KBM-7 (cell line): ENCODE measurements at regions not wholly inside any gene's neighbourhood (a gene's known extent, or its start where the extent isn't known, plus 50 kb on each side); places are given as distances from the start of the nearest gene placed in this dataset.
"Not testable (repeated sequence)": the region's sequence is repeated elsewhere in the genome, so short reads cannot be mapped to it uniquely, and the experiment has no call there.

Experiments
- DNase-seq: peaks from one replicate; pipeline ENCODE4 v3.0.0-alpha.2; 2015
- in situ Hi-C: fragments of 300-500 bp; cut with MboI; formaldehyde crosslinking; loops from 2 replicates; pipeline ENCODE4 v1.14.3; 2020; ENCODE audit warnings: low sequenced_read_pairs, low pct_unique_long_range_greater_than_20kb, mixed read lengths

DNA sequence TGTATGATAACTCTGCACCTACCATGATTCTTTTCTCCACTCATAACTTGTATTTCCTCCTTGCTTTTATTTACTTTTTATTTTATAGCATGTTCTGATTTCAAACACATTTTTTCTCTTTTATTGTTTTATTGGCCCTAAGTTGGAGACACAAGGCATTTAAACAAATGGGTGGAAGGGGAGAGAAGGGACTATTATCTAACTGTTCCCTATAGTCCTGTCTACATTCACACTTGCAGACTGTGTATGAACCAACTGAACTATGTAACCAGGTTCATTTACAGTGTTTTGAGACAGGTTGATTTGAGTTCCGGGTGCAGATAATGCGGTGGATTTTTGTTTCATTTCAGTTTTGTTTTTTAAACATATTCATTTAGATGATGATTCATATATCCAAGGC is 830.6 kb upstream of the SEMA6A start:
- in situ Hi-C loops, result no loop called here

DNA sequence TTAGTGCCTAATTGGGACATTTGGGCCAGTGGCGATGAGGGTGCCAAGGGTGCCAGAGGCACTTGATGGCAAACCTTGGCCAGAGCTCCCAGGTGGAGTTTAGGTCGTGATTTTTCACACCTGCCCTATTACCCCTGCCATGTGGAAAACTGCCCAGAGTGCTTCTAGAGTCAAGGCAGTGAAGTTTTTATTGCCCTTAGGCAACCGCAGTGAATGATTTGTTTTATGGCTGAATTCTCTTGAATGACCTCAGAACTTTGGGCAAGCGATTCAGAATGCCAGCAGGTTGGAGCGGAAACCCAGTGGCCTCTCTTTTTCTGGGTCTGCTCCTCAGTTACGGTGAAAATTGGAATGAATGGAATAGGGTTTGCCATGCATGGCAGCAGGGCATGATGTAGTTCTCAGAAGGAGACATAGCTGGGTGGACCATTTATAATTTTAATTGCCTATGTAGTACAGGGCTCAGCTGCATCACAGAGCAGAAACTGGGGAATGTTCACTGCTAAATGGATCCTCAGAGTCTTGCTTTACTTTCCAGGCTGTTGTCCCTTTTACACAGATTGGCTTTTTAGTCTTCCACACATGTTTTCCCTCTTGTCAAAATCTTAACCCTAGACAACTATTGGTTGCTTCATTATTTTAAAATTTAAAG is 820.0 kb upstream of the SEMA6A start:
- DNase-seq, result no peak

More for the DNA sequence above, 830.6 kb upstream of the SEMA6A start:
- no peak for DNase-seq

DNA sequence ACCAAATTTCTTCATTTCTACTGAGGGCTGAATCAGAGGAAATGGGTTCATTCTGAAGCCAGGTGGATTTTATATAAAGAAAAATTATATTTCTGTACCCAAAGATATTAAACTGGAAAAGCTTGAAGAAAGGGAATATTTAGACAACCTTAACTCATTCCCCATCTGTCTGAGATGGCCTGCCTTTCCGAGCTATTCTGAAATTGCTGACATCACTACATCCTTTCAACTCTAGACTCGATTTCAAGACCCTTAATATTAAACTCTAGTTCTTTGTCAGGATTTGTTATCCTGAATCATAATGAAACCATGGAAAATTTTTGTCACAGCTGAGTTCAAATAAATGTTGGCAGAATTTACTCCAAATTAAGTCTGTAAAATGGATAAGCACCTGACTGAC is 818.5 kb upstream of the SEMA6A start:
- in situ Hi-C loops, result no loop called here
- no peak for DNase-seq

More for the DNA sequence above, 820.0 kb upstream of the SEMA6A start:
- in situ Hi-C loops, result no loop called here

DNA sequence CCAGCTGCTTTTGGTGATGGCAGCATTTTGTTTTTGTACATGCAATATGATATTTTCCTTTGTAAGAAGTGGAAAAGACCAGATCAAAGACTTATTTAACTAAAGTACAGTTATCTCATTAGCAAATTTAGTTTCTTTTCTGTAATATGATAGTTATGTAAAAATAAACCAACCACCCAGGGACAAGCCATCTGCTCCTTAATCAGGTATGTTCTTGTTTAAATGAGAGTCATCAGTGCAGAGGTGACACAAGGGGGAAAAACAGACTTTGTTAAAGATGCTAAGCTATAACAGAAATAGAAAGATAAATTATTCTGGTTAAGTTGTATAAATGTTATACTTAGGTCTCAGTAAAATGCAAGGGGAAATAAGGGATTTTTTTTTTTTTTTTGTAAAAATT is 805.7 kb upstream of the SEMA6A start:
- DNase-seq, result no peak
- in situ Hi-C loops, result no loop called here

DNA sequence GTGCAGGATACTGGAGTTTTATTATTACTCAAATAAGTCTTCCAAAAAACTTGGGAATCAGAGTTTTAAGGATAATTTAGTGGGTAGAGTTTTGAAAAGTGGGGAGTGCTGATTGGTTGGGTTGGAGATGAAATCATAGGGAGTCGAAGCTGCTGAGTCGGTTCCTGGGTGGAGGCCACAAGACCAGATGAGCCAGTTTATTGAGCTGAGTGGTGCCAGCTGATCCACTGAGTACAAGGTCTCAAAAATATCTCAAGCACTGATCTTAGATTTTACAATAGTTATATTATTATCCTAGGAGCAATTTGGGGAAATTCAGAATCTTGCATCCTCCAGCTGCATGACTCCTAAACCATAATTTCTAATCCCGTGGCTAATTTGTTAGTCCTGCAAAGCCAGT is 804.9 kb upstream of the SEMA6A start:
- DNase-seq, result no peak
- in situ Hi-C loops, result no loop called here

DNA sequence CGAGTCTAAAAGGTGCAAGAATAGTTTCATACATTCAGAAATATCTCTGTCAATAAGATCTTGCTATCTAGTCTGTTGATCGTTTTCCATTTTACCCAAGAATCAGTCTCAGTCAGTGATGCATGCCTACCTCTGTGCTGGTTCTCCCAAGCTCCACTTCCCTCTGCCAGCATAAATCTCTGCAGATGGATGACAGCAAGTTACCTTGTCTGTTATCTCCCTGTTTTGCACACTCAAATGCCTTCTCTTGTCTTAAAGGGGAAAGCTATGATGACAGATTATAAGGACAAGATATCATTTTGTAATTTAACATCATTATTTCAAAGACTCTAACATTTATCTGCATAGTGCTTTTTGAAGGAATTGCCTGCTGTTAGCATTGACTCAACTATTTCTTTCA is 802.1 kb upstream of the SEMA6A start:
- in situ Hi-C loops, result no loop called here

DNA sequence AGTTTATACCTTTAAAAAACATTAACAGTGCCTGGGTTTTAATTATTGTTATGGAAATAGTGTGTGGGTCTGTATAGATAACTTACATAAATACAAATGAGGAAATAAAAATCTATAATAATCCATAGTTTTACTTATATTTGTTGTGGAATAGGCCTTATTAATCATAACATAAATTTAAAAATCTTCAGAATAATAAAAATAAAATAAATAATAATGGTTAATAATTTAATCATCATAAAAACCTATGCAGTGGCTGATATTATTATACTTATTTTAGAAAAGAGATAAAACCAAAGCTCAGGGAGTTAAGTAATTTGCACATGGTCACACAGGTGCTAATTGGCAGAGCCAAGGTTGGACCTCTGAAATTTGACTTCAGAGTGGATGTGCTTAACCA is 785.3 kb upstream of the SEMA6A start:
- in situ Hi-C loops, result no loop called here
- no peak for DNase-seq

More for the DNA sequence above, 802.1 kb upstream of the SEMA6A start:
- no peak for DNase-seq

DNA sequence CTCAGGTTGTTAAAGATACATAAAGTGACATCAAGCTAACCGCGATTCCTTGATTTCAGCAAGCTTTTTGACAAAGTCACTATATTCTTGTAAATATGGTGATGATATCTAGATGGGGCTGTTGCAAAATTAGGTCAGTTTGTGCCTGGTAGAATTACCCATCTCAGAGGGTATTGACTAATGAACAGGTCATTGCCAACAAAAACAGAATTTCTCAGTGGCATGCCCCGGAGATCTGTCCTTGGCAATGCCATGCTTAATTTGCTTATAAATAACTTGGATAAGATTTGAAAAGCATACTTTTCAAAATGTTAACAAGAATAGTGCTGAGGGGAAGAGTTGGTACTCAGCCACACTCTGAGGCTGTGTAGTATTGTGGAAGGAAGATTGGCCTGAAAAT is 783.3 kb upstream of the SEMA6A start:
- no peak for DNase-seq
- in situ Hi-C loops, result no loop called here

DNA sequence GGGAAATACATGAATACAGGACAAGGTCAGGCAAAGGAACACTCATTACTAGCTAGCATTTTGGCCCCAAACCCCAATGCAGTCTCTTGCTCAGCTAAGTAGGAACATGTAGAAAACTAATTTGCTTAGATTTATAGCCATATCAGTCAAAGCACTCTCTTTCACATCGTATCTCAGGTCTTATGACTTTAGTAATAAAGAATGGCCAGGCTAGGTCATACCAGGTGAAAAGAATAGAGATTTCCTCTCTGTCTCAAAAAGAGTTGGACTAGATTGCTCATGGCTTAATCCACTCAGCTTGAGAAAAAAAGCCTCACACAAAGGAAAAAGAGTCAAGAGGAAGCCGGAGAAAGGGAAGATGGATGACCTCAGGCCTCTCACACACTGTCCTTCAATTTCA is 772.7 kb upstream of the SEMA6A start:
- in situ Hi-C loops, result no loop called here
- no peak for DNase-seq

DNA sequence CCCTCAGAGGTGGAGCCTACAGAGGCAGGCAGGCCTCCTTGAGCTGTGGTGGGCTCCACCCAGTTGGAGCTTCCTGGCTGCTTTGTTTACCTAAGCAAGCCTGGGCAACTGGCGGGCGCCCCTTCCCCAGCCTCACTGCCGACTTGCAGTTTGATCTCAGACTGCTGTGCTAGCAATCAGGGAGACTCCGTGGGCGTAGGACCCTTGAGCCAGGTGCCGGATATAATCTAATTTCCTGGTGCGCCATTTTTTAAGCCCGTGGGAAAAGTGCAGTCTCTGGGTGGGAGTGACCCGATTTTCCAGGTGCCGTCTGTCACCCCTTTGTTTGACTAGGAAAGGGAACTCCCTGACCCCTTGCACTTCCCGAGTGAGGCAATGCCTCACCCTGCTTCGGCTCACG is 769.1 kb upstream of the SEMA6A start:
- in situ Hi-C loops, DNase-seq: not testable (repeated sequence)

DNA sequence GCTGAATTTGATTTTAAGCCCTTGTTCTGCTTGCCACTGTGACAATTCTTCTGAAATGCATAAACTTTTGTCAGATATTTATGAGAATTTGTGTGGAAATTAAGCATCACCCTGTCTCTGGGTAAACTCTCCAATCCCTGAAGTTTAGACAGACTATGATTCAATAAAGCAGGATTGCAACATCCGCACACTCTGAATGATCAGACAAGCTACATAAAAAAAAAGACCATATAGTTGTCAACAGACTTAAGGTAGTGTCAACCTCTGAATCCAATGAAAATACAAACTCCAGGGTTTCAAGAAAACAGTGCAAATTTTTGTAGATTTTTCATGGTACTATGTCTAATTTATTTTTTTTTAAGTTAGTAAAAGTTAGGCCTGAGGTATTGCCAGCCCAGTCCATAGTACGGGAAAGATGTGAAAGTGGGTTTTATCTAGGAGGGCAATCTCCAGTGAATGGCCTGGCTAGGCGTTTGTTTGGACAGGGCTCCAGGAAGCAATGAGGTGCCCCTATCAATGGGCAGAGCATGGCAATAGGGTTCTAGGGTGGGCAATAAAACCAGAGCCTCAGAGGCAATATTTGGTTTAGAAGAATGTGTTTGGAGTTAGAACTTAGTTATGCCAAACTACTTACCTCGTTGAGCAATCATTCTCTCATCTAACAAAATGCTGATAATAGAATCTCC is 762.6 kb upstream of the SEMA6A start:
- no peak for DNase-seq
- in situ Hi-C loops, result no loop called here

DNA sequence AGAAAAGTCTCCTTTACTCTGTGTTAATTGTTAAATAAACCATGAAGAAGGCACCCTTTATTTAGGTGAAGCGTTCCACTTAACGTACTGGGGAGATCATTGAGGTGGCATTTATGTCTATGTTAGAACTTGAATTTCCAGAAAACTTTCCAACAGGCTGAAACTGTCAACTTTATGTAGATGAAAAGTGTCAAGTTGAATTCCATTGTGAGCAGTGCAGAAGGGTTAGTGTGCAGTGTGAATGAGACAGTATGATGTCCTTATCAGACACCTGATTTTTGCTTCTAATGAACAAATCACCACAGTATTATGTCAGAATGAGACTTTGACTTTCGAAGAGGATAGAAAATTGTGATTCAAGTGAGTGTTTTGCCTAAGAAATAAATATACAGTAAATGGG is 761.6 kb upstream of the SEMA6A start:
- in situ Hi-C loops, result no loop called here
- no peak for DNase-seq

DNA sequence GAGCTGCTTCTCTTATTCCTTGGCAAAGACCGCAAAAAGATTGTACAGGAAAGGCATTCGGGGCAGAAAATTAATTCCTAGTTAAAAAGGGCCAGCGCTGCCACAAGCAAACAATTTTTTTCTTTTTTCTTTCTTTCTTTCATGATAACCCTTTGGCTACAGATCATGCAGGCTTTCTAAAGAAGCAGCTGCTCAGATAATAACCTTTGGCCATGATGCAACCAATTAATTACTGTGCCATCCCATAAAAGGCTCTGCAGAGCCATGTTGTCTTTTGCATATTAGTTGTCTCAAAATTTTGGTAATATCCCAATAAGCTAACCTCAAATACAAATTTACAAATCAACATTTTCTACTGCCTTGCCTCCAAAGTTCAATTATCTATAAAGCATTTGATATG is 758.4 kb upstream of the SEMA6A start:
- no peak for DNase-seq
- in situ Hi-C loops, result no loop called here

DNA sequence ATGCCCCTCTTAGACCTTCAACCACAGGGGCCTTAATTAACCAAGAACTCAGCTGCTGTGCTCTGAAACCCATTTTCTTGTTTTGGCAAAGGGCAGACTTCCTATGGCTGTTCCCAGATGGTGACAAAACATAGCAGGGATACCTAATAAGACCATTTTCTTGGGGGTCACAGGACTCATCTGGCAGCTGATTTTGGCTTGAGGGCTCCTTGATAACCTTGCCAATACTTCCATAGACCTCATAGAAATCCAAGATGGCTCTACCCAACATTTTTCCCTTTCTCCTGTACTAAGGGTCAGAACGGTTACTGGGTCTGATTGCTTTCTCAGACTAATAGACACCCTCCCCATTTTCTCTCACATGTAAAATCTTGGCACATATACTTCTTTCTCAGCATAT is 757.7 kb upstream of the SEMA6A start:
- in situ Hi-C loops, result no loop called here
- DNase-seq, result no peak

DNA sequence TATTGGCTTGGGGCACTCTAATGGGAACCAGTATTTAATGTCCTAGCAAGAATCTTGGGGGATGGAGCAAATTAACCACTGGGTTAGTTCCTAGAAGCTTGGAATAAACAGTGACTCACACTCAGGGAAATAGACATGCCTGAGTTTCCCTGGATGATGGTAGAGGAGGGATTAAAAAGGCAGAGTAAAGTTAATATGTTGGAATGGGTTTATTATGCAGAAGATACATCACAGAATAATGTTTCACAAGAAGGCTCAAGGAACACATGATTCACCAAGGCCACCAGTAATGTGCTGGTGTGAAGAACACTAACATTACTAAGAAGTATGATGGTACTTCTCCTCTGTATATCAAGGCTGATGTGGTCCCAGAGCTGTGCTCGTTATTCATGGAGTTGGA is 752.9 kb upstream of the SEMA6A start:
- in situ Hi-C loops, result no loop called here
- no peak for DNase-seq

DNA sequence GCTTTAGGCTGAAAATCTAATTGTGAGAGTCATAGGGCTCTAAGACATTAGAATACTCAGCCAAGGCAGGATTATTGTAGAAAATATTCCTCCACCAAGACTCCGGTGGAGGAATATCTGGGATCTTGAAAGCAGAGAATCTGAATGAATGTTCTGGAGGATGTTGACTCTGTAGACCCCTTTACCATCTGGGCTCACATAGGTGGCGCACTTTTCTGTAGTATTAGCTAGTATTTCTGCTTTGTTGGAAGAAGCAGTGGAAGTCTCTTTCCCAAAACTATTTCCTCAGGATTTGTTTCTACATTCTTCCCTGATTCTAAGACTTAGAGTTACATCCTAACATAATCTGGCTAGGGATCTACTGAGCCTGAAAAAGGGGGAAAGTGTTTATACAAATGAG is 752.4 kb upstream of the SEMA6A start:
- DNase-seq, result no peak
- in situ Hi-C loops, result no loop called here

DNA sequence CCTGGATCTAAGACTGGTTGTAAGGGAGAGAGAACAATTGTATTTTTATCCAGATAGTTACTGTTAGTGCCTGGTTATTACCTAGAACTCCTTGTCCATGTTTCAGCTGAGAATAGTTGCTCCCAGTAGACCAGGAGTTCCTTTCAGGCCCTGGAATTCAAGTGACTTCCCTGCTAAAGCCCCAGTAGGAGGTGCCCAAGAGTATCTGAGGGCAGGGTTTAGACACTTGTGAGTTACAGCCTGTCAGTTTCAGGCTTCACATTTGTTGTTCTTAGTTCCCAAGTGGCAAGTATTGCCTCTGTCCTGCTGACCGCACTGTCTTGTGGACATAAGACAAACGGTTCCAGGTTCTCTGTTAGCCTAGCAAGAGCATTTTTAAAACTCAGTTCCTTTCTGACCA is 743.9 kb upstream of the SEMA6A start:
- in situ Hi-C loops, result no loop called here
- no peak for DNase-seq

DNA sequence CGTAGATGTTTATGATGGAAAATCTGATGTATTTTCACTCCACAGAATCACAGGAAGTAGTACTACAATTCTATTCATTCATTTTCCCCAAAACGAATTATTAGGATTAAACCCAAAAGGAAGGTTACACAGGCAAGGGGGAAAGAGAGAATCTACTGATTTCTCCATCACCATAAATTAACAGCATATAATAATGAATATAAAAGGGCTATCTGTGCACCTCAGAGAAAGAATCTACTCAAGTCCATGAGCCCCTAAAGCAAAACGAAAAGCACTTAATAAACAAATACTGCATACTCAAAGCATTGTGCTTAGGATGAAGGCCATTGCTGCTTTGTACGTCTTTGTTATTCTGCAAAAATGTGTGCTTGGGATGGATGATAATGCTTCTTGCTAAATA is 740.5 kb upstream of the SEMA6A start:
- in situ Hi-C loops, result no loop called here
- DNase-seq, result no peak

DNA sequence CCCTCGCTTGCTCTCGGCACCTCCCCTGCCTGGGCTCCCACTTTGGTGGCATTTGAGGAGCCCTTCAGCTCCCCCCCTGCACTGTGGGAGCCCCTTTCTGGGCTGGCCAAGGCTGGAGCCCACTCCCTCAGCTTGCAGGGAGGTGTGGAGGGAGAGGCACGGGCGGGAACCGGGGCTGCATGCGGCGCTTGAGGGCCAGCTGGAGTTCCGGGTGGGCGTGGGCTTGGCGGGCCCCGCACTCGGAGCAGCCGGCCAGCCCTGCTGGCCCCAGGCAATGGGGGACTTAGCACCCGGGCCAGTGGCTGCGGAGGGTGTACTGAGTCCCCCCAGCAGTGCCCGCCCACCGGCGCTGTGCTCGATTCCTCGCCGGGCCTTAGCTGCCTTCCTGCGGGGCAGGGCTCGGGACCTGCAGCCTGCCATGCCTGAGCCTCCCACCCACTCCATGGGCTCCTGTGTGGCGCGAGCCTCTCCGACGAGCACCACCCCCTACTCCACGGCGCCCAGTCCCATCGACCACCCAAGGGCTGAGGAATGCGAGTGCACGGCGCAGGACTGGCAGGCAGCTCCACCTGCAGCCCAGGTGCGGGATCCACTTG is 730.0 kb upstream of the SEMA6A start:
- DNase-seq, in situ Hi-C loops: not testable (repeated sequence)

DNA sequence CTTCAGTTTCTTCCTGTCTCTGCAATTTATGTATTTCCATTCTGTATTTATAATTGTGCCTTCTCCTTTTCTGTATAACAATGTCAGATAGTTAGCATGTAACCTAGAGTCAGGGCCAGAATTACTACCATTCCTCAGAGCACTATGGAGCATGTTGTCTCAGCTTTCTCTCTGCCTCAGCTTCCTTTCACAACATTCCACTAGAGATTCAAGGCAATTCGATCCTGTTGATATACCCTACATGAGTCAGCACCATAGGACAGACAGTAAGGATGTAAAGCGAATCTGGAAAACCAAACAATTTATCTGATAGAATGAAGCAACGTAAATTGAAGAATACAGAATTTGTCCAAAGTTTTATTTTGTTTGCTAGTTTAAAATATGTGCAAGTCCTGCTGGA is 728.3 kb upstream of the SEMA6A start:
- in situ Hi-C loops, result no loop called here
- DNase-seq, result no peak

DNA sequence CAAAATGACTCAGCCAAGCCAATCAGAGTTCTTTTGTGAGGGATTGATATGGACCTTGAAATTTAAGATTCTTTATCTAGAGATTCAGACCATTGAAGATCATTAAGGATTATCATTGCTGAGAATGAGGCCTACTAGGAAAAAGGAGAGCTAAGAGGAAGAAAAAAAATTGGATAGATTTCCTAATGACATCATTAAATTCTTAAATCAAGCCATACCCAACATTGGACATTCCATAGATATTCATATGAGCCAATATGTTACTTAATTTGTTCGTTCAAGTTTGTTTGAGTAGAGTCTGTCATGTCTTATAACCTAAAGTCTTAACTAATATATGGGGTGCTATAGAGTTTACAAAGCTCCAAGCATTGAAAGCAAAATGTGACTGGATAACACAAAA is 727.9 kb upstream of the SEMA6A start:
- DNase-seq, result no peak
- in situ Hi-C loops, result no loop called here
